RWPE1 (cell line): ENCODE measurements at regions not wholly inside any gene's neighbourhood (a gene's known extent, or its start where the extent isn't known, plus 50 kb on each side); places are given as distances from the start of the nearest gene placed in this dataset.

ENCODE experiments used
- CTCF ChIA-PET: fragments of 350-600 bp; sonication (Branson Sonifier 250); formaldehyde crosslinking; extraction: SDS; loops from one replicate; lab custom pipeline; 2021; lab: Yijun Ruan, JAX
- POLR2A ChIA-PET: fragments of 400-600 bp; formaldehyde crosslinking; extraction: SDS; loops from one replicate; lab custom pipeline; 2020; ENCODE audit warnings: antibody characterized with exemption; ENCODE audit not compliant: low non-redundant PET; lab: Yijun Ruan, JAX
- DNase-seq: peaks from one replicate; pipeline ENCODE4 v3.0.0; 2012; ENCODE audit warnings: low spot score
- H3K27ac ChIP-seq: fragments of 450-650 bp; 2 replicates; pipeline ENCODE4 v1.5.1; 2017
- TF ChIP-seq, protein P1 (sequence below): fragments of 450-650 bp; conservative IDR thresholded peaks from 2 replicates; pipeline ENCODE4 v1.5.1; 2017; ENCODE audit warnings: low read depth, mild to moderate bottlenecking

DNA sequence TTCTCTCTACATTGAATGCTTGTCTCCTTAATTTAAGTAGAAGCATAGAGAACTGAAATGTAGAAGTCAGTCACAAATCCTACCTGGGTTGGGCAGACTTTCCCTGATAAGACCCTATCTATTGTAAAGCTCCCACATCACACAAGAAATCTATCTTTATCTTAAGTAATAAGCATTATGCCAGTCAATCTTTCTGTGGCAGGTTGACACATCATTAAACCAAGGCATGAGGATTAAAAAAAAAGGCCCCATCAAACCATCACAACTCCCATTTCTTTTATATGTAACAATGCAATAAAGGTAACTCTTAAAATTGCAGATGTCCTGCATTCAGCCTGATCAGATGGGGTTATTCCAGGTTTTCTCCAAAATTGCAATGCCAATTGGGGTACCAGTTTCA is 311.8 kb downstream of the TOX3 start:
- DNase-seq: no peak
- no peak overlapping the region for H3K27ac ChIP-seq
- TF ChIP-seq, protein P1, sequence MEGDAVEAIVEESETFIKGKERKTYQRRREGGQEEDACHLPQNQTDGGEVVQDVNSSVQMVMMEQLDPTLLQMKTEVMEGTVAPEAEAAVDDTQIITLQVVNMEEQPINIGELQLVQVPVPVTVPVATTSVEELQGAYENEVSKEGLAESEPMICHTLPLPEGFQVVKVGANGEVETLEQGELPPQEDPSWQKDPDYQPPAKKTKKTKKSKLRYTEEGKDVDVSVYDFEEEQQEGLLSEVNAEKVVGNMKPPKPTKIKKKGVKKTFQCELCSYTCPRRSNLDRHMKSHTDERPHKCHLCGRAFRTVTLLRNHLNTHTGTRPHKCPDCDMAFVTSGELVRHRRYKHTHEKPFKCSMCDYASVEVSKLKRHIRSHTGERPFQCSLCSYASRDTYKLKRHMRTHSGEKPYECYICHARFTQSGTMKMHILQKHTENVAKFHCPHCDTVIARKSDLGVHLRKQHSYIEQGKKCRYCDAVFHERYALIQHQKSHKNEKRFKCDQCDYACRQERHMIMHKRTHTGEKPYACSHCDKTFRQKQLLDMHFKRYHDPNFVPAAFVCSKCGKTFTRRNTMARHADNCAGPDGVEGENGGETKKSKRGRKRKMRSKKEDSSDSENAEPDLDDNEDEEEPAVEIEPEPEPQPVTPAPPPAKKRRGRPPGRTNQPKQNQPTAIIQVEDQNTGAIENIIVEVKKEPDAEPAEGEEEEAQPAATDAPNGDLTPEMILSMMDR: no peak
- POLR2A ChIA-PET: no interaction called here
- CTCF ChIA-PET: no interaction called here

DNA sequence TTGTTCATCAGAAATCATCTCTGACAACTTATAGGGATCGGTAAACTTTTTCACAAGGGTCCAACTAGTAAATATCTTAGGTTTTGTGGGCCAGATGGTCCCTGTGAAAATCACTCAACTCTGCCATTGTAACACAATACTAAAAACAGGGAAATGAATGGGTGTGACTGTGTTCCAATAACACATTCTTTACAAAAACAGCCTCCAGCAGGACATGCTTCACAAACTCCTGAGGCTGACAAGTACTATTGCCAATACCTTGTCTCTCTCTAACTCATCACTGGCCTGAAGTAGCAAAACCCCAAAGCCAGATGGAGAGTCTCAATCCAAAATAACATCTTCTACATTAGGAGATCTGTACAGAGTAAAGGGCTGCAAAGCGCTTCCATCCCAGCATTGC is 312.3 kb downstream of the TOX3 start:
- TF ChIP-seq, protein P1: no peak
- no peak overlapping the region for H3K27ac ChIP-seq
- ChIA-PET POLR2A (no interaction called here), CTCF (interaction anchor here (0.7 kb wide), 1 partner anchor 43 kb away, joined by 3 read pairs; no protein-coding TSS in a partner anchor)
- DNase-seq: no peak

DNA sequence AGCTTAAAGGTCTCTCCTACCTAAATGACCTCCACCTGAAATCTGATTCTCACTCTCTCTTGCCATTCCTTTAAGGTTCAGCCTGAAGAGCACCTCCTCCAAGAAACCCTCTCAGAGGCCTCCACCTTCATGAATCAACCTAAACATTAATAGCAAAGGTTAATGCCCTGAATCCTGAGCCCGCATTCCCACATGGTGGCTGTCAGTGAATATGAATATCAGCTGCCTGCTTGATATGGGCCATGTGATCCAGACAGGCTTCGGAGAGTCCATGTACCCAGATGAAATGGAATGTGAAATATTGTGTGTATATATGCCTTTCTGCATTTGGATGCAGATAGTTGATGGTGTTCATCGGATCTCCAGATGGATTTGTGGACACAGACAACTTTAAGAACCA is 317.5 kb downstream of the TOX3 start:
- no peak overlapping the region for H3K27ac ChIP-seq
- TF ChIP-seq, protein P1: no peak
- ChIA-PET CTCF (no interaction called here), POLR2A (no interaction called here)
- DNase-seq: no peak

DNA sequence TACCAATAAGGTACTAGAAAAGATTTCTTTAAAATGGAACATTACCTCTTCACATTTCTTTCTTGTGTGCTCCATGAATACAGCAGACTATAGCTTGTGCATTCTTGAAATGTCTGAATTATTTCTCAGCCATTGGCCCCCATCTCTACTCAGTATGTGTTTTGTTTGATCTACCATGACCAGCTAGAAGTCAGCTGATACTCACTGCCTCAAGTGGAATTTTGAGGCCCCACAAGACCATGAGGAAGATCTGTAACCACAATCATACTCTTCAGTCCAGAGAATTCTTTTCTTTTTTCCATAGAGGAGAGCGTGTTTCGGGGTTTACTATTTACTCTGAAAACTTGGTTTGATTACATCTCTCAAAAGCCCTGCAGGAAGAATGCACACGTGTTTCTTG is 319.1 kb downstream of the TOX3 start:
- POLR2A ChIA-PET: no interaction called here
- CTCF ChIA-PET: interaction anchor here (0.6 kb wide), 1 partner anchor 336 kb away, joined by 3 read pairs; no protein-coding TSS in a partner anchor
- no peak for DNase-seq
- no peak overlapping the region for H3K27ac ChIP-seq
- TF ChIP-seq, protein P1: no peak

DNA sequence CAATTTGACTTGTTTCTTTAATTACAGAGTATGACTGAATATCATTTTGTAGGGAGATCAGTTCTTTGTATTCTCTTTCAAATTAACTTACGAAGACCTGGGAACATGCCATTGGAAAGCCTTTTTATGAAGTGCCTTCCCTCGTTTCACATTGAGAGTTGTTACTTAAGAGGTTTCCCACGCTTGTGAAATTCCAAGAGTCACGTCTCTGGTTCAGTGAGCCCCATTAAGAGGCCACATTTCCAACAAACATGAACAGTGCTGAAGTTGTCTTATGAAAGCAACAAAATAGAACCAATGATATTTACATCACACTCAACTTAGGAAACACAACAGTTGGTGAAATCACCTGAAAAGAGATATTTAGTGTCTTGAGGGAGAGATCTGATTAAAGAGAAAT is 334.1 kb downstream of the TOX3 start:
- TF ChIP-seq, protein P1: no peak
- H3K27ac ChIP-seq: no peak overlapping the region
- DNase-seq: no peak
- ChIA-PET POLR2A (no interaction called here), CTCF (no interaction called here)

DNA sequence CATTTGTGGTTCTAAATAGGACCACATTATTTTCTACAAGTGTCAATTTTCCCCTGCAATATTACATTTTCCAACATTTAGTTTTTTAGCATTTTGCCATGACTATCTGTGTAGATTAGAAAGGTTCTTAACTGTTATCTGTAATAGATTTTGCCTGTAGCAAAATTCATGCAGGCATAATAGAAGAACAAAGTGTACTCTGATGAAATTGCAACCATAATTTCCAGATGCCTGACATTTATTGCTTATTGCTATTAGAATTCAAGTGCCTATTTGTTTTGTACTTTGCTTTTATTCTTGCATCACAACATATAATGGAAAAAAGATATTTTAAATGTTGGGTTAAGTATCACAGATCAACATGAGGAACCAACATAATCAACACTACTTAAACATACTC is 337.7 kb downstream of the TOX3 start:
- ChIA-PET CTCF (no interaction called here), POLR2A (no interaction called here)
- no peak overlapping the region for H3K27ac ChIP-seq
- DNase-seq: no peak
- TF ChIP-seq, protein P1: no peak

DNA sequence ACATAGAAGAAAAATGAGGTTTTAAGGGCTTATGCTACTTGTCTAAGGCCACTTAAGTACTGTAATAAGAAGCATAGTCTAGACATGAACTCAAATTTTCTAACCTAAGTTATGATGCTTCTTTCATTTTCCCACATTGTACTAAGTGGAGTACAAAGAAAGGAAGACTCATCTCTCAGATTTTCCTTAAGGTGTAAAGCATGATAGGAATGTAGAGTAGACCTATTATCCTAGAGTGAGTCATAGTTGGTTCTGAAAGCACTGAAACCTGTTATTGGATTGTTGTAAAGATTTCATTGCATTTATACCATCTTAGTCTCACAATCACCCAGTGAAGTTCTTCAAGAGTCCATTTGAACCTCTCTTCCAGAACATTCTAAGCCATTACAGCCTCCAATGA is 343.8 kb downstream of the TOX3 start:
- TF ChIP-seq, protein P1: no peak
- POLR2A ChIA-PET: no interaction called here
- DNase-seq: peak; percentile 76
- H3K27ac ChIP-seq: no peak overlapping the region
- CTCF ChIA-PET: no interaction called here
